ENCODE measurements at regions not wholly inside any gene's neighbourhood (a gene's known extent, or its start where the extent isn't known, plus 50 kb on each side); places are given as distances from the start of the nearest gene placed in this dataset.

- TF ChIP-seq CTCF (IDR thresholded peaks at IDR 0.05) (no peak), EZH2 (IDR thresholded peaks at IDR 0.05) (no peak), EZH2phosphoT487 (IDR thresholded peaks at IDR 0.05) (no peak)
Observed at GRCh38 chr2:71736986-71737385, 283.6 kb downstream of the DYSF start.

Measured in neural progenitor cell (in vitro differentiated cells).